K562 (cell line): ENCODE measurements at regions not wholly inside any gene's neighbourhood (a gene's known extent, or its start where the extent isn't known, plus 50 kb on each side); places are given as distances from the start of the nearest gene placed in this dataset.

ENCODE experiments used
- FOSL1 ChIP-seq: fragments of 200-800 bp; sonication (Bioruptor generic); conservative IDR thresholded peaks from 2 replicates; pipeline ENCODE4 v1.6.1; 2016; ENCODE audit warnings: missing genetic modification characterization, missing compliant biosample characterization
- KDM1A ChIP-seq, 2 experiments: fragments of 450-650 bp; IDR thresholded peaks; 2 replicates each; pipeline ENCODE4 v1.6.1; 2016; ENCODE audit warnings: mild to moderate bottlenecking in 2 of 2
- KDM4B ChIP-seq, 2 experiments: fragments of 450-650 bp in 1 of 2; sonication (generic) in 1 of 2; IDR thresholded peaks; 2 replicates each; pipeline ENCODE4 v1.6.1; 2016 to 2017; ENCODE audit warnings: borderline replicate concordance in 2 of 2, antibody characterized with exemption in 1 of 2, low read depth in 1 of 2, mild to moderate bottlenecking in 1 of 2
- RBM25 ChIP-seq: fragments of 200-400 bp; formaldehyde crosslinking; IDR thresholded peaks from 2 replicates; pipeline ENCODE4 v1.6.1; 2018; ENCODE audit warnings: low read length, low read depth, moderate library complexity; ENCODE audit not compliant: severe bottlenecking
- TF ChIP-seq, protein P1 (sequence below): fragments of 200-600 bp; sonication (generic); IDR thresholded peaks from one replicate; pipeline ENCODE4 v1.6.1; 2012; ENCODE audit warnings: mild to moderate bottlenecking, low read depth, low read length, inconsistent platforms
- TF ChIP-seq, protein P2 (sequence below): IDR thresholded peaks from 2 replicates; pipeline ENCODE4 v1.6.1; 2011; ENCODE audit warnings: borderline replicate concordance, low read depth, mild to moderate bottlenecking, moderate library complexity, low read length; ENCODE audit not compliant: insufficient read depth, poor library complexity, severe bottlenecking

DNA sequence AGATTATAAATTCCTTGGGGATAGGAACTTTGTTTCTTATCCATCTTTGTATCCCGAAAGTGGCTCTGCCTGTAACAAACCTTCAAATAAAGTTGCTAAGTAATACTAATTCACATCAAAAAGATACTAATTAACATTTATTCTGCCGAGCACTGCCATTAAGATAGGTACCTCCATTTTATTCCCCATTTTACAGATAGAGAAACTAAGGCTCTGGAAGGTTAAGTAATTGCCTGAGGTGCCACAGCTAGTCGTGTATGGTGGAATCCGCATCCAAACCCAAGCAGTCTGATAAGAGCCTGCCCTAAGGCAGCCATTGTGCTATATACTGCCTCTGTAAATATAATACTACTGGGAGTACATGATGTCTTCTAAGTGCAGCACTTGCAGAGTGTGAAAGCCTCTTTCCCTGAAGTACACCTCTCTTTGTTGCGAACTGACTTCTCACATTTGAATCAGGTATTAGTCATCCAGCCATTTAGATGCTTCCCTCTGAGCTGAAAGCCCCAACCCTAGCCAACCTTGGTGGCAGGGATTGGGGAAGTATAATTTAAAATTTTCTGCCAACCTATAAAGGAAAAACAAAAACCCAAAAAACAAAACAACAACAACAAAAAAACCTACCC lies 78.5 kb upstream of the CHD2 start (continued):
- TF ChIP-seq, protein P1, sequence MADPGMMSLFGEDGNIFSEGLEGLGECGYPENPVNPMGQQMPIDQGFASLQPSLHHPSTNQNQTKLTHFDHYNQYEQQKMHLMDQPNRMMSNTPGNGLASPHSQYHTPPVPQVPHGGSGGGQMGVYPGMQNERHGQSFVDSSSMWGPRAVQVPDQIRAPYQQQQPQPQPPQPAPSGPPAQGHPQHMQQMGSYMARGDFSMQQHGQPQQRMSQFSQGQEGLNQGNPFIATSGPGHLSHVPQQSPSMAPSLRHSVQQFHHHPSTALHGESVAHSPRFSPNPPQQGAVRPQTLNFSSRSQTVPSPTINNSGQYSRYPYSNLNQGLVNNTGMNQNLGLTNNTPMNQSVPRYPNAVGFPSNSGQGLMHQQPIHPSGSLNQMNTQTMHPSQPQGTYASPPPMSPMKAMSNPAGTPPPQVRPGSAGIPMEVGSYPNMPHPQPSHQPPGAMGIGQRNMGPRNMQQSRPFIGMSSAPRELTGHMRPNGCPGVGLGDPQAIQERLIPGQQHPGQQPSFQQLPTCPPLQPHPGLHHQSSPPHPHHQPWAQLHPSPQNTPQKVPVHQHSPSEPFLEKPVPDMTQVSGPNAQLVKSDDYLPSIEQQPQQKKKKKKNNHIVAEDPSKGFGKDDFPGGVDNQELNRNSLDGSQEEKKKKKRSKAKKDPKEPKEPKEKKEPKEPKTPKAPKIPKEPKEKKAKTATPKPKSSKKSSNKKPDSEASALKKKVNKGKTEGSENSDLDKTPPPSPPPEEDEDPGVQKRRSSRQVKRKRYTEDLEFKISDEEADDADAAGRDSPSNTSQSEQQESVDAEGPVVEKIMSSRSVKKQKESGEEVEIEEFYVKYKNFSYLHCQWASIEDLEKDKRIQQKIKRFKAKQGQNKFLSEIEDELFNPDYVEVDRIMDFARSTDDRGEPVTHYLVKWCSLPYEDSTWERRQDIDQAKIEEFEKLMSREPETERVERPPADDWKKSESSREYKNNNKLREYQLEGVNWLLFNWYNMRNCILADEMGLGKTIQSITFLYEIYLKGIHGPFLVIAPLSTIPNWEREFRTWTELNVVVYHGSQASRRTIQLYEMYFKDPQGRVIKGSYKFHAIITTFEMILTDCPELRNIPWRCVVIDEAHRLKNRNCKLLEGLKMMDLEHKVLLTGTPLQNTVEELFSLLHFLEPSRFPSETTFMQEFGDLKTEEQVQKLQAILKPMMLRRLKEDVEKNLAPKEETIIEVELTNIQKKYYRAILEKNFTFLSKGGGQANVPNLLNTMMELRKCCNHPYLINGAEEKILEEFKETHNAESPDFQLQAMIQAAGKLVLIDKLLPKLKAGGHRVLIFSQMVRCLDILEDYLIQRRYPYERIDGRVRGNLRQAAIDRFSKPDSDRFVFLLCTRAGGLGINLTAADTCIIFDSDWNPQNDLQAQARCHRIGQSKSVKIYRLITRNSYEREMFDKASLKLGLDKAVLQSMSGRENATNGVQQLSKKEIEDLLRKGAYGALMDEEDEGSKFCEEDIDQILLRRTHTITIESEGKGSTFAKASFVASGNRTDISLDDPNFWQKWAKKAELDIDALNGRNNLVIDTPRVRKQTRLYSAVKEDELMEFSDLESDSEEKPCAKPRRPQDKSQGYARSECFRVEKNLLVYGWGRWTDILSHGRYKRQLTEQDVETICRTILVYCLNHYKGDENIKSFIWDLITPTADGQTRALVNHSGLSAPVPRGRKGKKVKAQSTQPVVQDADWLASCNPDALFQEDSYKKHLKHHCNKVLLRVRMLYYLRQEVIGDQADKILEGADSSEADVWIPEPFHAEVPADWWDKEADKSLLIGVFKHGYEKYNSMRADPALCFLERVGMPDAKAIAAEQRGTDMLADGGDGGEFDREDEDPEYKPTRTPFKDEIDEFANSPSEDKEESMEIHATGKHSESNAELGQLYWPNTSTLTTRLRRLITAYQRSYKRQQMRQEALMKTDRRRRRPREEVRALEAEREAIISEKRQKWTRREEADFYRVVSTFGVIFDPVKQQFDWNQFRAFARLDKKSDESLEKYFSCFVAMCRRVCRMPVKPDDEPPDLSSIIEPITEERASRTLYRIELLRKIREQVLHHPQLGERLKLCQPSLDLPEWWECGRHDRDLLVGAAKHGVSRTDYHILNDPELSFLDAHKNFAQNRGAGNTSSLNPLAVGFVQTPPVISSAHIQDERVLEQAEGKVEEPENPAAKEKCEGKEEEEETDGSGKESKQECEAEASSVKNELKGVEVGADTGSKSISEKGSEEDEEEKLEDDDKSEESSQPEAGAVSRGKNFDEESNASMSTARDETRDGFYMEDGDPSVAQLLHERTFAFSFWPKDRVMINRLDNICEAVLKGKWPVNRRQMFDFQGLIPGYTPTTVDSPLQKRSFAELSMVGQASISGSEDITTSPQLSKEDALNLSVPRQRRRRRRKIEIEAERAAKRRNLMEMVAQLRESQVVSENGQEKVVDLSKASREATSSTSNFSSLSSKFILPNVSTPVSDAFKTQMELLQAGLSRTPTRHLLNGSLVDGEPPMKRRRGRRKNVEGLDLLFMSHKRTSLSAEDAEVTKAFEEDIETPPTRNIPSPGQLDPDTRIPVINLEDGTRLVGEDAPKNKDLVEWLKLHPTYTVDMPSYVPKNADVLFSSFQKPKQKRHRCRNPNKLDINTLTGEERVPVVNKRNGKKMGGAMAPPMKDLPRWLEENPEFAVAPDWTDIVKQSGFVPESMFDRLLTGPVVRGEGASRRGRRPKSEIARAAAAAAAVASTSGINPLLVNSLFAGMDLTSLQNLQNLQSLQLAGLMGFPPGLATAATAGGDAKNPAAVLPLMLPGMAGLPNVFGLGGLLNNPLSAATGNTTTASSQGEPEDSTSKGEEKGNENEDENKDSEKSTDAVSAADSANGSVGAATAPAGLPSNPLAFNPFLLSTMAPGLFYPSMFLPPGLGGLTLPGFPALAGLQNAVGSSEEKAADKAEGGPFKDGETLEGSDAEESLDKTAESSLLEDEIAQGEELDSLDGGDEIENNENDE, result no peak
- peak; percentile 19; the same call in 1 of the 2 replicates for TF ChIP-seq FOSL1
- TF ChIP-seq RBM25, result peak; percentile 64
- no peak for TF ChIP-seq KDM4B (IDR thresholded peaks at IDR 0.05; ENCODE audit: borderline replicate concordance in 2 of 2, low read depth in 1 of 2)
- TF ChIP-seq, protein P2, sequence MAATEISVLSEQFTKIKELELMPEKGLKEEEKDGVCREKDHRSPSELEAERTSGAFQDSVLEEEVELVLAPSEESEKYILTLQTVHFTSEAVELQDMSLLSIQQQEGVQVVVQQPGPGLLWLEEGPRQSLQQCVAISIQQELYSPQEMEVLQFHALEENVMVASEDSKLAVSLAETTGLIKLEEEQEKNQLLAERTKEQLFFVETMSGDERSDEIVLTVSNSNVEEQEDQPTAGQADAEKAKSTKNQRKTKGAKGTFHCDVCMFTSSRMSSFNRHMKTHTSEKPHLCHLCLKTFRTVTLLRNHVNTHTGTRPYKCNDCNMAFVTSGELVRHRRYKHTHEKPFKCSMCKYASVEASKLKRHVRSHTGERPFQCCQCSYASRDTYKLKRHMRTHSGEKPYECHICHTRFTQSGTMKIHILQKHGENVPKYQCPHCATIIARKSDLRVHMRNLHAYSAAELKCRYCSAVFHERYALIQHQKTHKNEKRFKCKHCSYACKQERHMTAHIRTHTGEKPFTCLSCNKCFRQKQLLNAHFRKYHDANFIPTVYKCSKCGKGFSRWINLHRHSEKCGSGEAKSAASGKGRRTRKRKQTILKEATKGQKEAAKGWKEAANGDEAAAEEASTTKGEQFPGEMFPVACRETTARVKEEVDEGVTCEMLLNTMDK, result no peak
- TF ChIP-seq KDM1A (IDR thresholded peaks at IDR 0.05), result 0 out of 4 replicates have a peak, but pooled peaks of 1 of the 2 experiments have one; percentile 21
